ENCODE measurements at regions not wholly inside any gene's neighbourhood (a gene's known extent, or its start where the extent isn't known, plus 50 kb on each side); places are given as distances from the start of the nearest gene placed in this dataset.
"Not testable (repeated sequence)": the region's sequence is repeated elsewhere in the genome, so short reads cannot be mapped to it uniquely, and the experiment has no call there.

DNA sequence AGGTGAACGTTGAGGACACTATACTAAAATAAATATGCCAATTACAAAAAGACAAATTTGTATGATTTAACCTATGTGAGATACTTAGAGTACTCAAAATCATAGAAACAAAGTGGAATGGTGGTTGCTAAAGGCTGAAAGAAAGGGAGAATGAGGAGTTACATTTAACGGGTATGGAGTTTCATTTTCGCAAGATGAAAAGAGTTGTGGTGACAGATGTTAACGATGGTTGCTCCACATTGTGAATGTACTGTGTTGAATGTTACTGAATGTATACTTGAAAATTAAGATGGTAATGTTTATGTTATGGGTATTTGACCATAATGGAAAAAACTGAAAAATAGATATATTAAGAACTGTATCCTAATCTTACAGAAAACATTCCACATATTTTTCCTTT, 51.3 kb upstream of the MOCS2 start:
- no peak for DNase-seq (ENCODE audit: low read depth in 2 of 2)

DNA sequence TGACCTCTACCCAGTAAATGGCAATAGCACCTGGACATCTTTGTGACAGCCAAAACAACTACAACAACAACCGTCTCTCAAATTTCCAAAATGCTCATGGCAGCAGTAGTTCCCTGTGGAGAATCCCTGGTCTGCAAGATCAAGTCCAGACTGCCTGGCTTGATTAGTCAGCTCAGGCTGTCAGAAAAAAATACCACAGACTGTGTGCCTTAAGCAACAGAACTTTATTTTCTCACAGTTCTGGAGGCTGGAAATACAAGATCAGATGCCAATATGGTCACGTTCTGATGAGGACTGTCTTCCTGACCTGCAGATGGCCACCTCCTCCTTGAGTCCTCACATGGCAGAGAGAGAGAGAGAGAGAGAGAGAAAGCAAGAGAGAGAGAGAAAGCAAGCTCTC, 52.3 kb upstream of the MOCS2 start:
- no peak for DNase-seq (ENCODE audit: low read depth in 2 of 2)

DNA sequence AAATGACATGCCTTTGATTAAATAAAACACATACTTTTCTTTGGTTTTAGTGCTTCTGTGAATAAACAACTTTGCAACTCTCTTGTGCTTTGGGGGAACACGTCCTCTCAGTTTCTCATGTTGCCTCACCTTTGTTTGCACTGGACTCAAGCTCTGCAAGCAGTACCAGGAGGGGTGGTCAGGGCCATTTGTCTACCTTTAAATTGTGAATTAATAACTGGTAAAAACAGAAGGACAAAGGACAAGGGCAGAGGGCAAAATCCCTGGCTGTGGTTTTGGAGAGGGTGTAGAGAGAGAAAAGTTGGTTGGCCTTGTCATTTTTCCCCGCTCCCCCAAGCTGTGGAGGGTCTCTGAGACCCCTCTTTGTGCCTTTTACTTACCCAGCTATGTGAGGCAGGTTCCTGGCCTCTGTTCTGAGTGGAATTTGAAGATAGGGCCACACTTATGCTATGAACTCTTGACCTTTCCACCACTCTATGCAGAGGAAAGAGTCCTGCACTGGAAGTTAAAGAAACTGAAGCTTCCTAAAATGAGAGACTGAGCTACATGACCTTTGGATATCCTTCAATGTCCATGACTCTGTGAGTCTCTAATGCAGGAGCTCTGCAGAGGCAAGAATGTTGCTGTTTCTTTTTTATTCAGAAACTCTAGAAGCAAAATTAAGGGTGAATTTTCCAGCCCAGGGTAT, 55.1 kb upstream of the MOCS2 start:
- DNase-seq (ENCODE audit: low read depth in 2 of 2): no peak

DNA sequence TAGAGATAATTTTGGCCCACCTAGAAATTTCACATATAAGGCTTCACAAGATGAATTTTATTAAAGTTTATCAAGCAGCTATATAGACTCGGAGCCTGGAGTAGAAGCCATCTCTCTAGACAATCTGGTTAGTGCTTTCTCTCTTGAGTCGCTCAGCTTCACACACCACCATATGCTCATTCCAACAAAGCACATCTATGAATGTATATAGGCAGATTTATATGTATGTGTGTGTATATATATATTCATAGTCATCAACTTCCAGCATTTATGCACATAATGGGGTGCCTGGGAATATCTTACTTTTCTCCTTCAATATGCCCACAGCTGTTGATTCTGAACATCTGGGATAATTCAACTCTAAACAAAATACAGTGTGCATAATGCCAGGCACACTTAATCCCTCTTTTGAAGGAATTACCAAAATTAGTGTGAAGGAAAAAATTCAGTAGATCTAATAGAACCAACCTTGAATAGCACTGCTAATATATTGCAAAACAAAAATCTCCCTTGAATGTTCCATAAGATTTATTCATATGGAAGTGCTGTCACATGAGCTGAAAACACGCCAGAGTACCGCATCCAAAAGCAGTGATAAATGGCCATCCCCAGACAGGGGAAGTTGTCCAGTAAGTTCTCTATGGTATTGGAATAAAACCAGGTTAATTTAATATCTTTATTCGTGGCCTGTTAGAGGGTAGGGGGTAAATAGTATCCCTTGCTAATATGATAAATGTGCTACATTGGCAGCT, 56.0 kb upstream of the MOCS2 start:
- DNase-seq (ENCODE audit: low read depth in 2 of 2): no peak

DNA sequence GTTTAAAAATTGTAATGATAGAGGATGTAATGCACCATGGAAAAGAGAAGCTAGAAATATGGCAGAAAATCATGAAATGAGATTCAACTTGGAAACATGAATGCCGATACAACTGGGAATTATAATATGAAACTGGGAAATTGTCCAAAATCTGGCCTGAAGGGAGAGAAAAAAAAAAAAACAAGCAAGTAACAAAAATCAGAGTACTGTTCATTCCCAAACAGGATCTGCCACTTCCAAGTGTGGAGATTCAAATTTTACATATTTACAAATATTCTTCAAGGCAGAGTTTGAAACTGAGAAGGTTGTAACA, 56.6 kb upstream of the MOCS2 start:
- no peak for DNase-seq (ENCODE audit: low read depth in 2 of 2)

DNA sequence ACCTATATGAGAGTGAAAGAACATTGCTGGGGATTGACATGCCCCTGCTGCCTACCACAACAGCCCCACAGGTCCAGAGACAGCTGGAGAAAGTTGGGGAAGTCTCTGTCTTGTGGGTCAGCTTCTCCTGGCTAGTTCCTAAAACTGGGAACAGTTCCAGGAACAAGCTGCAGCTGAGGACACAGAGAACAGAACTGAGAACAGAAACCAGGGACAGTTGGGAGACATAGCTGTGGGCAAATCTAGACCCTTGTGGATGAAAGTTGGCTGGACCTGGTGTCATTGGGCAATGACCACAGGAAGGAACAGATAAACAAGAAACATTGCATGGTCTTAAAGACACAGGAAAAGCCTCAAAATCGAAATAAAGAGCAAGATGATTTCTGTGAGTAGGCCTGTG, 58.3 kb upstream of the MOCS2 start:
- peak; percentile 16 to 37 for DNase-seq (ENCODE audit: low read depth in 2 of 2)

DNA sequence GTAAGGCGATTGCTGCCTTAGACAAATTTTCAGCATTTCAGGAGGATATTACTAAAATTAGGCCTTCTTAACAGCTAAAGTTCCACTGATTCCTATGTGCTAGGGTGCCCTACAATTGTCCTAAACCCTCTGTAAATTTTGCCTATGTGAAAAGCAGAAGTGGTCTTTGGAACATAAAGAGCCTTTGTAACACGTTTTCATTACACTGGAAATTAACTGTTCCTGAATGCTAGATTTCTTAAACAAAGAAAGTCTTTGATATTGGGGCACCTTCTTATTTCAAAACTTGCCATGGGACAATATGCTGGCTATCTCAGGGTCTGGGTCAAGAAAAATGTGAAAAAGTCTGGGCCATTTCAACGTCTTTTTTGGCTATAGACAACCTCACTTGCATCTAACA, 60.4 kb upstream of the MOCS2 start:
- no peak for DNase-seq (ENCODE audit: low read depth in 2 of 2)

DNA sequence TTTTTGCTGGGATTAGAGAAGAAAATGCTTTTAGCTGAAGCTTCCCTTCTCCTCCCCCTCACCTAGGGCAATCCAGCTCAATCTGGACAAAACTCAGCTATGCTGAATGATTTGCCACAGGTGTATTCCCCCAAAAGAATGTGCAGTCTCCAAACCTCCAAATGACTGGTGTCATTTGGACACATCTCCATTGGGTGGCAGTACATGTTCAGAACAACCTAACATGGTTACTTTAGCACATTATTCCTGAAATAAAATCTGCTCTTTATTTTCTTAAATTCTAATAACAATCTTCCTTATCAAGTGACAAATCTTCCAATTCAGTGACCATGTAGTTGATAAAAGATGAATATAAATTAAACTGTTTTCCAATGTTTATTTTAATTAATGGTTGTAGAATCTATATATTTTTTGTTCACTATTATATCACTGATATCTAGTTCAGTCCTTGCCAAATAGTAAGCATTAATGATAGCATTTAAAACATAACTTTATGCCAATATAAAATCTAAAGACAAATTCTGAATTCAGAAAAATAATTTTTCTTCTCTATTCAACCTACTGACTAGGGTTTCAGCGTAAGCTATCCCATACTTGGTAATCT, 61.3 kb upstream of the MOCS2 start:
- DNase-seq (ENCODE audit: low read depth in 2 of 2): peak; percentile 50 to 64

DNA sequence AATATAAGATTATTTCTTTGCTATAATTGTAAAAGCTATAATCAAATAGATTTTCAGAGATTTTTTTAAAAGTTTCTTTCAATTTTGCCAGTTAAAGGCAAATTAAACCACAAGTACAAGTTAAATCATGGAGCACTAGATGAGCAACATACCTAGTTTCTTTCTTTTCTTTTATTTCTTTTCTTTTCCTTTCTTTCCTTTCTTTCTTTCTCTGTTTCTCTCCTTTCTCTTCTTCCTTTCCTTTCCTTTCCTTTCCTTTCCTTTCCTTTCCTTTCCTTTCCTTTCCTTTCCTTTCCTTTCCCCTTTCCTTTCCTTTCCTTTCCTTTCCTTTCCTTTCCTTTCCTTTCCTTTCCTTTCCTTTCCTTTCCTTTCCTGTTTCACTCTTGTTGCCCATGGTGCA, 62.5 kb upstream of the MOCS2 start:
- not testable (repeated sequence) for DNase-seq (ENCODE audit: low read depth in 2 of 2)

DNA sequence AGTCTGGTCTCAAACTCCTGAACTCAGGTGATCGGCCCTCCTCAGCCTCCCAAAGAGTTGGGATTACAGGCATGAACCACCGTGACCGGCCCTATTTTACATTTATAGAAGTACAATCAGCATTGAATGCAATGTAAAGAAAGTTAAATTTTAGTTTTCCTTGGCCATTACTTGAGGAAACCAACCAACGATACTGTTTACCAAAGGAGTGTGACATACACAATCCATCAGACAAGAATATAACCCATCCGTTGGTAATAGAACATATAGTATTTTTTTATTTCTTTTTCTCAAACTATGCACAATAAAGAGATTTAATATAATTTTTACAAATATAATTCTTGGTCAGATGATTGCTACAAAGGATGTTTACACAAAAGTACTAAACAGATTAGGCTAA, 63.1 kb upstream of the MOCS2 start:
- DNase-seq (ENCODE audit: low read depth in 2 of 2): no peak

DNA sequence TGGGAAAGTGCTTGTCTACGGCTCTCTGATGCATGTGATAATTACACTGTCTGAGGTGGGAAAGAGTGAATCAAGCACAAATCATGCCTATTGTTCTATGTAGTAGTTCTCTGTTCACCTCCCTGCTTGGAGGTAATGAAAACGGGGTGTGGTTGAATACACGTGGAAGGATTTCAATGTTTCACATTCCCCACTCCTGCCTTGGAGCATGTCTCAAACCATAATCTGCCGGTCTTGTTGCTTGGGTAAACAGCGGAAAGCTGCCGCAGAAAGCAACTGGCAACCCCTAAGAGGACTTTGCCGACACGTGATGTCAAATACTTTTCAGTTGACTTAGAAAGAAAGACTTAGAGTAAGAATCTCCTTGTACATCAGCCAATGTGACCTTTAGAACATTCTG, 63.5 kb upstream of the MOCS2 start:
- DNase-seq (ENCODE audit: low read depth in 2 of 2): no peak

DNA sequence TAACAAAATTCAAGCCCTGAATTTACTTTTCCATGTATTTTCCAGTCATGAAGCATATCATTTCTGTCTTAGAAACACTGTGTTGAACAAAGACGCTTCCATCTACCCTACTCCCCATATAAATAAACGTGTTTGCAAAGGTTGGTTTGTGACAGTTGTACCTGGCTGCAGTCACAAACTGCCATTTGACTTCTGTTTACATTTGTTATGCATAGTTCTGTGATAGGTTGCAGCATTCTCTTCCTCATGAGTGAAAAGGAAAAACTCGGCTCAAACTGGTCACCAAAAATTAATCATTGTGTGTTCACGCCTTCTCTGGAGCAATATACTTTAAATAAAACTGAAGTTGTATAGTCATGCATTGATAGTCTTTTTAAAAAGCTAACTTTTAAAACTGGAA, 69.3 kb upstream of the MOCS2 start:
- no peak for DNase-seq (ENCODE audit: low read depth in 2 of 2)

DNA sequence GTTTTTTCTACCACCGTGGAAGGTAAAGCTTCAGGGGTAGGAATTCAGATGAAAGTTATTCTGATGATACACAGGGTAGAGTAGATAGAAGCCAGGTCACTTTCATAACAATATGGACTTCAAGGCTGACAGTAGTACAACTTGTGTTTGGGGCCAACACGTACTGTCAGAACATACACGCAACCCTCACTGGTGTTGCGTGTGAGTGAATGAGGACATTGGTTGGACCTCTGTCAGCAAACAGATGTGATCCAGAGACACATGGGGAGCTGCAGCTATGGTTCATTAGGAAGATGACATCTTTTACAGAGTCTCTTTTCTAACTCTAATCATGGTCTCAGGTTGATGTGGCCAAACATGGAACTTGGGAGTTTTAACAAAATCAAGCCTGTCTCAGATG, 70.1 kb upstream of the MOCS2 start:
- DNase-seq (ENCODE audit: low read depth in 2 of 2): no peak

DNA sequence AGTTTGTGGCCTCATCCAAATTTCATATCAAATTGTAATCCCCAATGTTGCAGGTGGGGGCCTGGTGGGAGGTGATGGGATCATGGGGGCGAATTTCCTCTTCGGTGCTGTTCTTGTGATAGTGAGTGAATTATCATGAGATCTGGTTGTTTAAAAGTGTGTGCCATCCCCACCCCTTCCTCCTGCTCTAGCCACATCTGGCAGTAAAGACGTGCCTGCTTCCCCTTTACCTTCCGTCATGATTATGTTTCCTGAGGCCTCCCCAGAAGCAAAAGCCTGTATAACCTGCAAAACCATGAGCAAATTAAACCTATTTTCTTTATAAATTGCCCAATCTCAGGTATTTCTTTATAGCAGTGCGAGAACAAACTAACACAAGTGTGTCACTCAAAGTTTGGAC, 71.0 kb upstream of the MOCS2 start:
- no peak for DNase-seq (ENCODE audit: low read depth in 2 of 2)

DNA sequence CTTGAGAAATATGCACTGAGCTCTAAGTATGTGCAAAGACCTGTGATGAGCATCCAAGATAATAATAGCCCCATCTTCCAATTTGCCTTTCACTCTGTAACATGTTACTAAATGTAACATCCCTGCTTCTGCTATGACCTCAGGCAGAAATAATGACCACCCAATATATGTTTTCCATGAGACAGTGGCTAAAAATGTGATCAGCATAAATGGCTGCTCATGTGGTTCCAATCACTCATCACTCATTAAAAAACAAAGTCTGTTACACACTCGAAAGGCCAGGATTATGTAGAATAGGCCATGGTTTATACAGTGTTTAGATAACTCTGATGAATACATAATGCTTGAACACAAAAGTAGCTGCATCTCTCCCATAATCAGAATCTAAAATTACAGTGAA, 71.4 kb upstream of the MOCS2 start:
- no peak for DNase-seq (ENCODE audit: low read depth in 2 of 2)

DNA sequence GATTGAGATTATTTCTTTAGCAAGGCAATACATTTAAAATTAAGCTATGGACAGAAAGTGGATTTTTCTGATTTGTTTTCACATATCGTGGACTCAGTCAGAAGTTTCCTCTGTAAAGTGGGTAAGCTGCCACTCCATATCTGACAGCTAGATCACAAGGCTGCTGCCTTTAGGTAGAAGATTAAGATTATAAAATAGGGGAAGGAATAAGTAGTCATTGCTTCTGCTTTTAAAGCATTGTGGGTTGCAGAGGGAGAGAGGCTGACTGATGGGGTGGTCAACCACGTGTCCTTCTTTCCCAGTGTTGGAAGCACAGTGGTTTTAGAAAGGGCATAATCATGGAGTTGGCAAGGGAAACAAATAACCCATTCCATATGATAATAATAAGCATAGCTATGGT, 74.3 kb upstream of the MOCS2 start:
- no peak for DNase-seq (ENCODE audit: low read depth in 2 of 2)

DNA sequence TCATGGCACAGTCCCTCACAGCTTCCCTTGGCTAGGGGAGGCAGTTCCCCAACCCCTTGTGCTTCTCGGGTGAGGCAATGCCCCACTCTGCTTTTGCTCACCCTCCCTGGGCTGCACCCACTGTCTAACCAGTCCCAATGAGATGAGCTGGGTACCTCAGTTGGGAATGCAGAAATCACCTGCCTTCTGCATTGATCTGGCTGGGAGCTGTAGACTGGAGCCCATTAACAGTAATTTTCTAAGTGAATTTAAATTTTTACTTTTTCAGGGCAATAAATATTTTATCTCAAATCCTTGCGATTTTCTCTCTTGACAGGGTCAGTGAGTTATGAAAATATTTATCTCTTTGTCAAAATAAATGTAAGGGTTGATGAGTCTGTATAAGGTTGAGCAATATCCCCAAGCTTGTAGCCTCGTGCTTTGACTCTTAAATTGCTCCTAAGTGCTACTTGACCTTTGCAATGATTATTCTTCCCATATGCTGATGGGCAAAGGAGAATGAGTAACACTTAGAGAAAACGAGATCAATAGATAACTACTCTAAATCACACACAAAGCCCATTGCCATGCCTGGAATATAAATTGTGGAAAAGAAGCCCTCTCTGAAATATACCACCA, 82.1 kb upstream of the MOCS2 start:
- no peak for DNase-seq (ENCODE audit: low read depth in 2 of 2)

DNA sequence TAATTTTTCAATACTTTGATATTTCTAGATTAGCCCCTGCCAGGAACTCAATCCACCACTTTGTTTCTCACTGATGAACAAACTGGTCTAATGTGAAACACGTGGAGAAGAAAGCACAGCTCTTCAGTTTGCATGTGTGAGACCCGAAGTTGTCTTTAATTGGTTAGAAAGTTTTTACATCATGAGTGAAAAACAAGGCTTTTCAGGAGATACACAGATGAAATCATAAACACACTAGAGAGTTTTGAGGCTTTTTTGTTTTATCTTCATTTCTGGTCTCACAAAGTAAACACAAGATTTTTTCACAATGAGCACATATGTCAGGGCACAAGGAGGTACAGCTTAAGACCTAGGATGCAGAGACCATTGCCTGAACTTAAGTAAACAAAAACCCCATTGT, 84.5 kb upstream of the MOCS2 start:
- no peak for DNase-seq (ENCODE audit: low read depth in 2 of 2)

DNA sequence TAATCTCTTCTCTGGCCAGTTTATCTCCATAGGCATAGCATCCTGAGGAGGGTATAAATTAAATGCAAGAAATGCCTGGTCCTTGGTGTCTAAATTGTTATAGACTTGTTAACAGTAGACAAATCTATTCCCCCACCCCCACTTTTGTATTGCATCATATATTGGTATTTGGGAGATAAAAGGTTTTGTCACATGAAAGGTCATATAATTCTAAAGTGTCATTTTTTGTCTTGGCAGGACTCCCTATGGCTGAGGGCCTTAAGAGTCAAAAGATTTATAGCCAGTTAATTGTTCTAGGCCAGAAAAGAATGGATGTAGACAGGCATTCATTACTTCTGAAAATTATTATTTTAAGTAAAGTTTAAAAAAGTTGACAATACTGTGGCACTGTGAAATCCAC, 90.3 kb upstream of the MOCS2 start:
- DNase-seq (ENCODE audit: low read depth in 2 of 2): no peak

DNA sequence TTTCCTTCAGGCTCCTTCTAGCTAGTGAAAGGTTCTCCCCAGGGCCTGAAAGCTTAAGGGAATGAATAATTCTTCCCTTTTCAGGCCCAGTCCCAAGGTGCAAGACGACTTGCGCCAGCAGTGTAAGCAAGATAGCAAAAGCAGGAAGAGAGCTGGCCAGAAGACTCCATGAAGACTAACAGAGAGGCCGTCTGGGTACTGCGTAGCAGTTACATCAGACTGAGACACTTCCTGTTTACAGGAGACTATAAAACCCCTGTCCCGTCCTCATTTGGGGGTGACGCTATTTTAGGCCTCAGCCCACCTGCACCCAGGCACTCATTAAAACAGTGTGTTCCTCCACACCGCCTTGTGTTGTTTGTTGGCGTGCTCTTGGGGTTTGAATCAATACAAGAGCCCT, 90.7 kb upstream of the MOCS2 start:
- DNase-seq (ENCODE audit: low read depth in 2 of 2): peak in 1 of 2 donors; percentile 74

DNA sequence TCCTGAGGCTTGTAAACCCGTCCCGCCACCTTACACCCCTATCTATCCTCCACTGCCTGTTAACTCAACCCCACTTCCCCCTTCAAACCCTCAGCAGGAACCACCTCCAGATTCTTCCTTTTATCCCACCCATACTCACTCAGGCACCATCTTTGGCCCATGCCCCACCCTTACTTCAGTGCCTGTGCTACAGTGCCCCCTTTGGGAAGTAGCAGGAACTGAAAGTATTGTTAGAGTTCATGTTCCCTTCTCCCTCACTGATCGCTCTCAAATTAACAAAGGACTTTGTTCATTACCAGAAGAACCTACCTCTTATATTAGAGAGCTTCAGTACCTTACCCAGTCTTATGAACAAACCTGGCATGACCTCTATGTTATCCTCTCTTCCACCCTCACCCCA, 92.2 kb upstream of the MOCS2 start:
- DNase-seq (ENCODE audit: low read depth in 2 of 2): no peak

DNA sequence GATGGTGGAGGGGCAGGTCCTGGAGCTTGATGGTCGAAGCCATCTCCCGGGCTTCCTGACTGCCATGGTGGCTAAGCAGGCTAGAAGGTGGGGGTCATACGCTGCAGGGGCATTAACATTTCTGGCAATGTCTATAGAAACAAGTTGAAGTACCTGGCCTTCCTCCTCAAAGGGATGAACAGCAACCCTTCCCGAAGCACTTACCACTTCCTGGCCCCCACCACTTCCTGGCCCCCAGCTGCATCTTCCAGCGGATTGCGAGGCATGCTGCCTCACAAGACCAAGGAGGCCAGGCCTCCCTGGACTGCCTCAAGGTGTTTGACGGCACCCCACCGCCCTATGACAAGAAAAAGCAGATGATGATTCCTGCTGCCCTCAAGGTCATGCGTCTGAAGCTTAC, 97.0 kb upstream of the MOCS2 start:
- DNase-seq (ENCODE audit: low read depth in 2 of 2): no peak

DNA sequence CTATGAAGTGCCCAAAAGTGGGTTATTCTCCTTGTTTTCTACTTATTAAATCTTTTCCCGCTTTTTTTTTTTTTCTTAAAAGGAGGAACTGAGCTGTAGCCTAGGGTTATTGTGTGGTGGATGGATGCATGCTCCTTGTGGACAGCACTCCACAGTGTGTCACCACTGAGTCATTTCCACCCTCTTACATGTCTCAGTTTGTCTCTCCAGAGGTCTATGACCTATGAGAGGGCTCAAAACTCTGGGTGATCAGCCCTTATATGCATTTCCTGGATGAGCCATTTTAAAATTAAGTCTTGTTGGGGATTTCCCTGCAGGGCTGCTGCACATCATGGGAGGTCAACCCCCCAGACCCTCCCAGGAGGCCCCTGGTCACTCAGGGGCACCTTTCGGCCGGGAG, 102.2 kb upstream of the MOCS2 start:
- peak in 1 of 2 donors; percentile 93 for DNase-seq (ENCODE audit: low read depth in 2 of 2)

Data from lung microvascular endothelial cell (primary cell).